ENCODE measurements at regions not wholly inside any gene's neighbourhood (a gene's known extent, or its start where the extent isn't known, plus 50 kb on each side); places are given as distances from the start of the nearest gene placed in this dataset.

DNA sequence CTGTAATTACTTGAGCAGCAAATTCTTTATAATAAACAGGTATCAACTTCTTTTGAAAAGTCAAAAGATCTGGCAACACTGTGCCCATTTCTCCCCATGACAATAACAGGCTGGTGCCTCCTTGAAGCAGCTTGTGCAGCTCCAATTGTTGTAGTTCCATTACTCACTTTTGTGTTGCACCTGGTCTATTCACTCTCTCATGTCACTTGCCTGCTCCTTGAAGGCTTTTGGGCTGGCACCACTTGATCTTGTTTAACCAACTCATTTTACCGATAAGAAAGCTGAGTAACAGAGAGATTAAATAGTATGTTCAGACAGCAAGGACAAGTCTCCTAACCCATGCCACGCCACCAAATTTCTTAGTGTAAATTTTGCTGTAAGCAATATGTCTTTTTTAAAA is 314.5 kb downstream of the OSR1 start:
- Histone ChIP-seq H3K4me3 (ENCODE audit: insufficient read depth, low read depth, low read length) (no peak overlapping the region), H3K36me3 (ENCODE audit: control insufficient read depth, insufficient read depth, low read length) (no peaks in the 10 kb centered on the region), H3K79me1 (ENCODE audit: low read depth in 1 of 2, low read length in 2 of 2) (no peaks in the 10 kb centered on the region), H2BK120ac (ENCODE audit: low read depth, low read length) (no peak overlapping the region), H4K20me1 (ENCODE audit: insufficient read depth, low read length) (no peaks in the 10 kb centered on the region), H2BK15ac (ENCODE audit: low read depth, low read length) (peak overlapping the region; percentile 34; the same call in 1 of the 3 replicates), H2AFZ (replicated peaks; ENCODE audit: low read length, poor library complexity) (no peak overlapping the region), H2AK5ac (ENCODE audit: low read depth, low read length) (peak overlapping the region; percentile 55), H3K9me1 (ENCODE audit: insufficient read depth, low read length) (0 out of 2 replicates have a peak, but pooled peaks cover 2% of the 10 kb centered on the region), H3K14ac (replicated peaks; ENCODE audit: low read depth, low read length) (0 out of 2 replicates have a peak overlapping the region, but pooled peaks have one; percentile 7), H3K27ac (ENCODE audit: insufficient read depth, low read length) (no peak overlapping the region), H2BK20ac (ENCODE audit: low read depth, low read length) (no peak overlapping the region), H4K5ac (ENCODE audit: low read depth, low read length) (no peak overlapping the region), H3K18ac (ENCODE audit: low read depth, low read length) (no peak overlapping the region), H3K23ac (ENCODE audit: low read depth, low read length) (no peak overlapping the region; the same call in 1 of the 2 replicates), H2BK5ac (ENCODE audit: low read depth, low read length, poor library complexity, severe bottlenecking) (no peak overlapping the region), H3K4me2 (ENCODE audit: low read depth, low read length) (no peak overlapping the region), H3K9ac (ENCODE audit: low read depth, low read length) (no peak overlapping the region), H4K8ac (ENCODE audit: low read depth in 2 of 2, low read length in 2 of 2) (no peak overlapping the region), H2AK9ac (replicated peaks; ENCODE audit: low read depth, low read length, poor library complexity) (no peak overlapping the region), H3K56ac (ENCODE audit: extremely low read depth, insufficient read depth, low read length) (no peak overlapping the region), H3K4me1 (ENCODE audit: control insufficient read depth, insufficient read depth, low read length) (peaks cover 4% of the 10 kb centered on the region; the same call in 1 of the 2 replicates), H4K91ac (ENCODE audit: insufficient read depth, low read depth, low read length) (peak overlapping the region; percentile 21; the same call in 1 of the 2 replicates), H3K9me3 (ENCODE audit: control insufficient read depth, insufficient read depth, low read length) (no peaks in the 10 kb centered on the region), H3K4ac (ENCODE audit: low read depth, low read length) (peak overlapping the region; percentile 52; the same call in 1 of the 2 replicates), H3K27me3 (ENCODE audit: control insufficient read depth, insufficient read depth, low read length) (no peaks in the 10 kb centered on the region)
- DNase-seq (no peak), ATAC-seq (ENCODE audit: low read depth) (no peak)
- no peak for TF ChIP-seq RCOR1 (IDR thresholded peaks at IDR 0.05; ENCODE audit: insufficient replicate concordance, low read length)
- no peak for TF ChIP-seq POLR2A (IDR thresholded peaks at IDR 0.05; ENCODE audit: low read depth, low read length)
- TF ChIP-seq BHLHE40 (IDR thresholded peaks at IDR 0.05; ENCODE audit: low read depth, low read length), result no peak
- no peak for TF ChIP-seq MAZ (IDR thresholded peaks at IDR 0.05; ENCODE audit: borderline replicate concordance, low read depth, low read length)
- no peak for TF ChIP-seq MXI1 (IDR thresholded peaks at IDR 0.05; ENCODE audit: borderline replicate concordance, low read depth, low read length)
- TF ChIP-seq CHD1 (IDR thresholded peaks at IDR 0.05; ENCODE audit: low read depth, low read length), result no peak
- no peak for TF ChIP-seq CEBPB (IDR thresholded peaks at IDR 0.05; ENCODE audit: low read depth, low read length)
- intact Hi-C loops (cut with micrococcal nuclease) (no loop called here), in situ Hi-C loops (cut with MboI; ENCODE audit: low sequenced_read_pairs) (no loop called here), dilution Hi-C loops (cut with HindIII; ENCODE audit: low sequenced_read_pairs, unreplicated experiment) (no loop called here)
- WGBS, 2 experiments (ENCODE audit: extremely low coverage in 2 of 2, insufficient read length in 1 of 2), result no CpG with 5 or more reads among the region's 2 CpGs
- no TSS peak for BruUV-seq (replicated peaks)
- ChIA-PET POLR2A (ENCODE audit: unreplicated experiment) (no interaction called here), CTCF (no interaction called here)

Measured in IMR-90 (cell line).